ENCODE measurements at regions not wholly inside any gene's neighbourhood (a gene's known extent, or its start where the extent isn't known, plus 50 kb on each side); places are given as distances from the start of the nearest gene placed in this dataset.
"Not testable (repeated sequence)": the region's sequence is repeated elsewhere in the genome, so short reads cannot be mapped to it uniquely, and the experiment has no call there.

GRCh38 chr2:239719791-239720360 lies 305.3 kb downstream of the NDUFA10 start:
- no peak for DNase-seq (ENCODE audit: extremely low read depth, low read depth, low spot score)

DNA sequence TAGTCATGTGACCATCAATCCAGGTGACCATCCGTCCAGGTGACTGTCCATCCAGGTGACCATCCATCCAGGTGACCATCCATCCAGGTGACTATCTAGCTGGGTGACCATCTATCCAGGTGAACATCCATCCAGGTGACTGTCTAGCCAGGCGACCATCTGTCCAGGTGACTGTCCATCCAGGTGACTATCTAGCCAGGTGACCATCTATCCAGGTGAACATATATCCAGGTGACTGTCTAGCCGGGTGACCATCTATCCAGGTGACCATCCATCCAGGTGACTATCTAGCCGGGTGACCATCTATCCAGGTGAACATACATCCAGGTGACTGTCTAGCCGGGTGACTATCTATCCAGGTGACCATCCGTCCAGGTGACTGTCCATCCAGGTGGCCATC lies 306.2 kb downstream of the NDUFA10 start:
- not testable (repeated sequence) for DNase-seq (ENCODE audit: extremely low read depth, low read depth, low spot score)

- no peak for DNase-seq (ENCODE audit: extremely low read depth, low read depth, low spot score)
Measured at GRCh38 chr2:239717706-239718105, 307.4 kb downstream of the NDUFA10 start.

DNA sequence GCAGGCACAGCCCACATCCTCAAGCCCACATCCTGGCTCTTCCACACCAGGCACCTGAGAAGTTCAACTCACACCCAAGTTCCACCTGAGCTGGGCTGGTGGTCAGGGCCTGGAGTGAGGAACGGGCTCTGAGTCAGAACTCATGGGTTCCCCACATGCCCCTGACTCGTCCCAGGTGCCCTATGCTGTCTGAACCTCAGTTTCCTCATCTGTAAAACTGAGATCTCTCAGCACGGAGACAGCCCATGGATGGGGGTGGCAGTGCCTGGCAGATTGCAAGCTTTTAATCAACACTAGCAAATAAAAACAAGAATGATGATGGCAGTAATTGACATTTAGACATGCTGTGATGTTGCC lies 307.8 kb downstream of the NDUFA10 start:
- DNase-seq (ENCODE audit: extremely low read depth, low read depth, low spot score): no peak

- DNase-seq (ENCODE audit: extremely low read depth, low read depth, low spot score): no peak
Measured at GRCh38 chr2:239716536-239717318, 308.4 kb downstream of the NDUFA10 start.

DNA sequence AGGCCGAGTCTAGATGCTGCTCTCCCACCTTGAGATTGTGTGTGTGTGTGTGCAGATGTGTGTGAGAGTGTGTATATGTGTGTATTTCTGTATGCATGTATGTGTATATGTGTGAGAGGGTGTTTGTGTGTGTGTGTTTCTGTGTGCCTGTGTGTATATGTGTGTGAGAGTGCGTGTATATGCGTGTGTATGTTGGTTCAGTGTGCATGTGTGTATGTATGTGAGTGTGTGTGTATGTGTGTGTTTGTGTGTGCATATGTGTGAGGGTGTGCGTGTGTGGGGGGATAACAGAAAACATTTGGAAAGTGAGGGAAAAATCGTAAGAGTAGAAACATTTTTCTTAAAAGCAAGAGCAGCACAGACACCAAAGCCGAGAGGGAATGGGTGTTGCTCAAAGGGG lies 309.1 kb downstream of the NDUFA10 start:
- DNase-seq (ENCODE audit: extremely low read depth, low read depth, low spot score): no peak

DNA sequence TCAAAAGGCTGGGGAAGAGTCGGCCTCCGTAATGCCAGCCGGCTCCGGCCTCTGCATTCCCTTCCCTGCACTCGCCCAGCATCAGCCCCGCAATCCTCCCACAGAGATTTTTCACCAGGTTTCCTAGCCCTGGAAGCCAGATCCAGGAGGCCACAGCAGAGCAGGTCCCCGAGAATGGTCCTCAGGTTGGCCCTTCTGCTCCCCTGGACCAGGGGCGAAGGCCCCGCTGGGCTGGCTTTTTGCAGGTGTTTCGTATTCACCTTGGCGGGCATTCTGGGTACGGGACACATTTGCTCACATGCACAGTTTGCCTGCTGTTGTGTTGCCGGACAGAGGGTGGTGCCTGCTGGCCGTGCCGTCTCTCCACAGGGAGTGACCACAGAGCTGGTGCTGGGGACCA lies 309.5 kb downstream of the NDUFA10 start:
- DNase-seq (ENCODE audit: extremely low read depth, low read depth, low spot score): no peak

DNA sequence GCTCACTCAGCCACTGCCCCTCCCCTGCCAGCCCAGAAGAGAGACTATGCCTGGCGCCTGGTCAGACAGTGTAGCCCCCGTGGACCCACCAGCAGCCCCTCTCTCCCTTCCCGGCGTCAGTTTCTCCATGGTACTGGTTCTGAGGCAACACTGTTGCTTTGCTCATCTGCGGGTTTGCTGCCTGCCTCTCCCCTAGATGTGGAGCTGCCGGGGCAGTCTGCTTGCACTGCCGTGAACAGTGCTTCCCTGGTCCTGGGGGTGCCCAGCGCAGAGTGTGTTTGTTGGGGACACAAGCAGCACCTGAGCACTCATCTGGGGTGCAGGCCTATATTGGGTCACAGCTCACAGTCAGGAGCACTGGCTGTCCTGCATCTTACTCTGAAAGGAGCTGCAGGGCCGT lies 309.9 kb downstream of the NDUFA10 start:
- DNase-seq (ENCODE audit: extremely low read depth, low read depth, low spot score): no peak

DNA sequence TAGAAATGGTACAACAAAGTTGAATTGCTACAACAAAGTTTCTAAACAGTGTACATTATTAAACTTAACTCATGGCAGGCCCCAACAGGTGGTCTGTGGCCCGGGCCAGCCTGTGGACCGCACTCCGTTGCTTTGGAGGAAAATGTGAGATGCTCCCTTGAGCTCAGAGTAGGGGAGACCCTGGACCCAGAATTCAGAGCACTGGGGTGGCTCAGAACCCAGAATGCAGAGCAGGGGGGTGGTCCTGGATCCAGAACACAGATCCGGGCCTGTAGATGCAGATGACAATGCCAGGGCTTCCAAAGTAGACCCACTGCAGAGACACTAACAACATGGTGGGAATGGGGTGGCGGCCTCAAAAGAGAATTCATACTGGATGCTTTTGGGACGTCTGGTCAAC lies 311.0 kb downstream of the NDUFA10 start:
- no peak for DNase-seq (ENCODE audit: extremely low read depth, low read depth, low spot score)

- no peak for DNase-seq (ENCODE audit: extremely low read depth, low read depth, low spot score)
Measured at GRCh38 chr2:239712755-239713154, 311.9 kb upstream of the HDAC4 start.

- no peak for DNase-seq (ENCODE audit: extremely low read depth, low read depth, low spot score)
Measured at GRCh38 chr2:239711911-239712570, 311.2 kb upstream of the HDAC4 start.

GRCh38 chr2:239710953-239711861 lies 310.4 kb upstream of the HDAC4 start:
- no peak for DNase-seq (ENCODE audit: extremely low read depth, low read depth, low spot score)

GRCh38 chr2:239706367-239706766 lies 305.5 kb upstream of the HDAC4 start:
- DNase-seq (ENCODE audit: extremely low read depth, low read depth, low spot score): no peak

DNA sequence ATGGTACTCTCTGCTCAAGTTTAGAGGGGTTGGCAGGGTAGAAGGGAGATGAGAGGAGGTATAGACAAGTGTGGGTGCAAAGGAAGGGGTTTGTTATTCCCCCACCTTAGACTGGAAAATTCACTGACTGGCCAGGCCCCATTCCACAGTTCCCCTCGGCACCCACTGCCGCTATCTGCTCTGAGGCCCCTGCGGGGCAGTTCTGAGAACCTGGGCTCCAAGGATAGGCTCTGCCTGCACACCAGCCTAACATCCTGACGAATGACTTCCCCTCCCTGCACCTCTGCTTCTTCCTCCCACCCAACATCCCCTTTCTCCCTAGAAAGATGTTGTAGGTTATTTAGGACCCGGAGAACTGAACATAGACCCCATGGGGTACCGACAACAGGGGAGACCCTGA lies 303.9 kb upstream of the HDAC4 start:
- DNase-seq (ENCODE audit: extremely low read depth, low read depth, low spot score): no peak

- DNase-seq (ENCODE audit: extremely low read depth, low read depth, low spot score): no peak
Measured at GRCh38 chr2:239703834-239704233, 303.0 kb upstream of the HDAC4 start.

GRCh38 chr2:239700686-239701345 lies 300.0 kb upstream of the HDAC4 start:
- no peak for DNase-seq (ENCODE audit: extremely low read depth, low read depth, low spot score)

- no peak for DNase-seq (ENCODE audit: extremely low read depth, low read depth, low spot score)
Measured at GRCh38 chr2:239697399-239698164, 296.8 kb upstream of the HDAC4 start.

GRCh38 chr2:239696559-239697207 lies 295.9 kb upstream of the HDAC4 start:
- no peak for DNase-seq (ENCODE audit: extremely low read depth, low read depth, low spot score)

- no peak for DNase-seq (ENCODE audit: extremely low read depth, low read depth, low spot score)
Measured at GRCh38 chr2:239695728-239696240, 295.0 kb upstream of the HDAC4 start.

Measured in glomerular endothelial cell (primary cell).